Osteoblast (primary cell): ENCODE measurements at regions not wholly inside any gene's neighbourhood (a gene's known extent, or its start where the extent isn't known, plus 50 kb on each side); places are given as distances from the start of the nearest gene placed in this dataset.

Source experiments
- DNase-seq: peaks from one replicate; pipeline ENCODE4 v3.0.0; 2011; ENCODE audit warnings: low spot score, mixed read lengths; ENCODE audit not compliant: insufficient read length; ENCODE audit errors: missing footprints
- H2AFZ ChIP-seq: 2 replicates; pipeline ENCODE4 v1.6.0; 2011; ENCODE audit warnings: mild to moderate bottlenecking, low read length
- H3K27ac ChIP-seq: 2 replicates; pipeline ENCODE4 v1.5.1; 2011; ENCODE audit warnings: mild to moderate bottlenecking, low read depth, low read length, moderate library complexity
- H3K27me3 ChIP-seq: 2 replicates; pipeline ENCODE4 v1.6.0; 2012; ENCODE audit warnings: mild to moderate bottlenecking, control low read depth, inconsistent platforms, low read length, moderate library complexity; ENCODE audit not compliant: insufficient read depth
- H3K36me3 ChIP-seq: 2 replicates; pipeline ENCODE4 v1.5.1; 2011; ENCODE audit warnings: mild to moderate bottlenecking, low read length, control low read depth, moderate library complexity; ENCODE audit not compliant: insufficient read depth
- H3K4me1 ChIP-seq: 2 replicates; pipeline ENCODE4 v1.5.1; 2011; ENCODE audit warnings: mild to moderate bottlenecking, low read length, control low read depth, moderate library complexity; ENCODE audit not compliant: insufficient read depth
- H3K4me2 ChIP-seq: 2 replicates; pipeline ENCODE4 v1.6.0; 2011; ENCODE audit warnings: mild to moderate bottlenecking, low read length; ENCODE audit not compliant: insufficient read depth
- H3K4me3 ChIP-seq: fragments of 200-600 bp; sonication (generic); 3 replicates; pipeline ENCODE4 v1.5.1; 2012; ENCODE audit warnings: mild to moderate bottlenecking, low read length, inconsistent platforms; ENCODE audit not compliant: insufficient read depth
- H3K79me2 ChIP-seq: 2 replicates; pipeline ENCODE4 v1.6.0; 2012; ENCODE audit warnings: mild to moderate bottlenecking, low read length, control low read depth, inconsistent platforms; ENCODE audit not compliant: insufficient read depth
- H3K9me3 ChIP-seq: 2 replicates; pipeline ENCODE4 v1.5.1; 2011; ENCODE audit warnings: low read depth, low read length, control low read depth
- H4K20me1 ChIP-seq: 2 replicates; pipeline ENCODE4 v1.6.0; 2012; ENCODE audit warnings: mild to moderate bottlenecking, low read length, control low read depth; ENCODE audit not compliant: insufficient read depth
- TF ChIP-seq, protein P1 (sequence below): IDR thresholded peaks from 2 replicates; pipeline ENCODE4 v1.5.1; 2011; ENCODE audit warnings: mild to moderate bottlenecking, low read depth, low read length, moderate library complexity; ENCODE audit errors: extremely low read depth

DNA sequence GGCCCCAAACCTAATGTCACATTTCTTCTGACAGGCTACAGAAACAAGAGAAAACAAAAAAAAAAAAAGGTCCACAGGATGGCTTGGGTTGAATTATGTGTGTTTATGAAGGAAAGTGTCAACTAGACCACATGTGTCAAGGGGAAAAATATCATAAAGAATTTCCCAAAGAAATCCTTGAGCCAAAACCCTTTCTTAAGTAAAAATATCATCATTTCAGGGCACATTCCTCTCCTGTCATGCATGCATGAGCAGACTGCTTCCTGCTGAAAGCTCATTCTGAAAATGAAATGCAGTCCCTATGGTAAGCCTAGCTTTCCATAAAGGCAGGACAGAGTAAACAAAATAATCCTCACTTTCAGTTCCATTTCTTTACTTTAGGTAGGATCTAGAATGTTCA, 85.7 kb upstream of the RBBP8 start:
- Histone ChIP-seq H3K27me3 (no peaks in the 10 kb centered on the region), H3K4me2 (peak overlapping the region; percentile 21), H3K4me3 (no peak overlapping the region), H4K20me1 (no peaks in the 10 kb centered on the region), H3K27ac (no peak overlapping the region), H3K9me3 (no peaks in the 10 kb centered on the region), H3K4me1 (peaks cover 19% of the 10 kb centered on the region), H3K79me2 (no peaks in the 10 kb centered on the region), H2AFZ (no peak overlapping the region), H3K36me3 (no peaks in the 10 kb centered on the region)
- TF ChIP-seq, protein P1, sequence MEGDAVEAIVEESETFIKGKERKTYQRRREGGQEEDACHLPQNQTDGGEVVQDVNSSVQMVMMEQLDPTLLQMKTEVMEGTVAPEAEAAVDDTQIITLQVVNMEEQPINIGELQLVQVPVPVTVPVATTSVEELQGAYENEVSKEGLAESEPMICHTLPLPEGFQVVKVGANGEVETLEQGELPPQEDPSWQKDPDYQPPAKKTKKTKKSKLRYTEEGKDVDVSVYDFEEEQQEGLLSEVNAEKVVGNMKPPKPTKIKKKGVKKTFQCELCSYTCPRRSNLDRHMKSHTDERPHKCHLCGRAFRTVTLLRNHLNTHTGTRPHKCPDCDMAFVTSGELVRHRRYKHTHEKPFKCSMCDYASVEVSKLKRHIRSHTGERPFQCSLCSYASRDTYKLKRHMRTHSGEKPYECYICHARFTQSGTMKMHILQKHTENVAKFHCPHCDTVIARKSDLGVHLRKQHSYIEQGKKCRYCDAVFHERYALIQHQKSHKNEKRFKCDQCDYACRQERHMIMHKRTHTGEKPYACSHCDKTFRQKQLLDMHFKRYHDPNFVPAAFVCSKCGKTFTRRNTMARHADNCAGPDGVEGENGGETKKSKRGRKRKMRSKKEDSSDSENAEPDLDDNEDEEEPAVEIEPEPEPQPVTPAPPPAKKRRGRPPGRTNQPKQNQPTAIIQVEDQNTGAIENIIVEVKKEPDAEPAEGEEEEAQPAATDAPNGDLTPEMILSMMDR = no peak
- DNase-seq = no peak

DNA sequence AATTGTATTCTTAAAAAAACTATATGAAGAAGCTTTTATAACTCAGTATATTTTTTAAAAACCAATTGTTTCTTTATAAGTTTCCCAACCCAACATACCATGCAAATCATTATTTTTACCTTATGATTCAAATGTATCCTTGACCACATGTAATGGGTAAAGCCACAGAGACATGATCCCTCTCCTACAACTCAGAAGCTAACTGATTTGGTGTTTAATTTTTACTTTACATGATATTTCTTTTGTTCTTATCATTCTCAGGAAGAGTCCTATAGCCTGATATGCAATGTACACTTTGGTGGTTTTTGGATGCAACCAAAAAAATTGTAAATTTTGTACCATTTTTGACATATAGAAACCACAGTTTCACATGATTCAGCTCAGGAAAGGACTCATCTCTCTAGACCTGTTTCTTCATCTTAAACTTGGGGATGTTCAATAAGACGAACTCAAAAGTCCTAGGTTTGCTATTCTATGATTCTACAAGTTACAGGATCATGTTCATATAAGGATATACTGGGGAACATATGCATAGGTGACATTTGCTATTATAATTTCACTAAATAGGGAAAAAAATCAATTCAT, 85.2 kb upstream of the RBBP8 start:
- Histone ChIP-seq H4K20me1 (no peaks in the 10 kb centered on the region), H2AFZ (no peak overlapping the region), H3K27ac (no peak overlapping the region), H3K4me1 (peaks cover 19% of the 10 kb centered on the region), H3K79me2 (no peaks in the 10 kb centered on the region), H3K27me3 (no peaks in the 10 kb centered on the region), H3K9me3 (no peaks in the 10 kb centered on the region), H3K4me2 (no peak overlapping the region), H3K36me3 (no peaks in the 10 kb centered on the region), H3K4me3 (no peak overlapping the region)
- DNase-seq = no peak
- TF ChIP-seq, protein P1 = no peak

DNA sequence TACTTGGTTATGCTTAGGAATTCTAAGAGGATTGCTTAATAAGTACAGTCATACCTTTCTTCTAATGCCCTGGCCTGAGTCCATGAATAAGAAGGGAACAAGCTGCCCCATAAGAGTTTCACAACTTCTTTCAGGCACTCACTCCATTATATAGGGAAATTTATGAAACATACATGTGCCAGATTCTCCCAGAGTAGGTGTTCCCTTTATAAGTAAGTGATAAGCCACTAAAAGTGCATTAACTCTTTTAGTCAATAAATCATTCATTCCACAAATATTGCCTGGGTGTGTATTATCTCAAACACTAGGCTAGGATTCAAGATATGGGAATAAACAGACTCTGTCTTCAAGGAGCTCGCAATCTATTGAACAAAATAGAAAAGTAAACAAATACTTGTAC, 84.5 kb upstream of the RBBP8 start:
- H2AFZ ChIP-seq = no peak overlapping the region
- no peak overlapping the region for H3K27ac ChIP-seq
- DNase-seq = no peak
- no peaks in the 10 kb centered on the region for H3K79me2 ChIP-seq
- TF ChIP-seq, protein P1 = no peak
- H3K9me3 ChIP-seq = no peaks in the 10 kb centered on the region
- H3K36me3 ChIP-seq = no peaks in the 10 kb centered on the region
- no peak overlapping the region for H3K4me3 ChIP-seq
- peaks cover 3% of the 10 kb centered on the region for H3K27me3 ChIP-seq
- no peak overlapping the region for H3K4me2 ChIP-seq
- no peaks in the 10 kb centered on the region for H4K20me1 ChIP-seq
- peaks cover 19% of the 10 kb centered on the region for H3K4me1 ChIP-seq

DNA sequence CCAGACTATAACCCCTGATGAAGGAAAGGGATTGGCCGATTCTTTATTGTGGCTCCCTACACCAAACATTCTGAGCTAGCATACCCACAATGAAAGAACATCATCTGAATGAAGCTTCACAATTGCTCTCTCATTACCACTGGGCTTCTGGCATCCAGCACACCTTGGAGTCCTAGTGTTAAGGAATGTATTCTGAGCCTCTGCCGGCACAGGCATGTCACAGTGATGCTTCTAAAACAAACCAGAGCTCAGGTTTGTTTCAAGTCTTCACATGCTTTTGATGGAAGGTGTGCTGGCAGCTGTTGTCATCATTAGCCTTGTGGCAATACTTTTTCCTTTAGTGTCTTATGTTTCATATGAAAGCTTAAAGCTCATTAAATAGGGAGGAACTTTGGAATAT, 76.3 kb upstream of the RBBP8 start:
- TF ChIP-seq, protein P1 = no peak

More for the DNA sequence above, 76.3 kb upstream of the RBBP8 start:
- H2AFZ ChIP-seq = no peak overlapping the region
- H4K20me1 ChIP-seq = no peaks in the 10 kb centered on the region
- H3K27me3 ChIP-seq = peaks cover 69% of the 10 kb centered on the region
- no peaks in the 10 kb centered on the region for H3K36me3 ChIP-seq
- H3K27ac ChIP-seq = no peak overlapping the region
- H3K4me2 ChIP-seq = no peak overlapping the region
- no peaks in the 10 kb centered on the region for H3K9me3 ChIP-seq
- no peak for DNase-seq
- no peak overlapping the region for H3K4me3 ChIP-seq
- H3K79me2 ChIP-seq = no peaks in the 10 kb centered on the region
- no peaks in the 10 kb centered on the region for H3K4me1 ChIP-seq
